ENCODE measurements at regions not wholly inside any gene's neighbourhood (a gene's known extent, or its start where the extent isn't known, plus 50 kb on each side); places are given as distances from the start of the nearest gene placed in this dataset.

- H3K27me3 Mint-ChIP-seq (ENCODE audit: insufficient read depth, low read depth, poor library complexity) = no peaks in the 10 kb centered on the region
- H3K4me3 Mint-ChIP-seq = no peak overlapping the region
- no peak overlapping the region for H3K27ac Mint-ChIP-seq
- no peak for DNase-seq (ENCODE audit: low spot score)
- H3K4me1 Mint-ChIP-seq = peaks cover 8% of the 10 kb centered on the region; the same call in 2 of the 3 replicates
- Histone ChIP-seq H3K4me2 (no peak overlapping the region), H3K4me1 (ENCODE audit: insufficient read depth) (peaks cover 11% of the 10 kb centered on the region; the same call in 1 of the 2 replicates), H3K27ac (ENCODE audit: low read depth) (no peak overlapping the region), H3K4me3 (no peak overlapping the region), H3K27me3 (ENCODE audit: insufficient read depth) (no peaks in the 10 kb centered on the region), H2AFZ (peak overlapping the region; percentile 66; the same call in 1 of the 2 replicates), H3K79me2 (replicated peaks; ENCODE audit: insufficient read depth) (no peaks in the 10 kb centered on the region), H3K36me3 (ENCODE audit: insufficient read depth) (no peaks in the 10 kb centered on the region), H3K9me2 (ENCODE audit: insufficient read depth) (no peaks in the 10 kb centered on the region), H4K20me1 (replicated peaks; ENCODE audit: insufficient read depth) (no peaks in the 10 kb centered on the region), H3F3A (replicated peaks; ENCODE audit: low read depth) (no peaks in the 10 kb centered on the region)
- no peak for ATAC-seq
- peaks cover 8% of the 10 kb centered on the region; the same call in 2 of the 3 replicates for H3K36me3 Mint-ChIP-seq (ENCODE audit: low read depth)
- TF ChIP-seq JUNB (IDR thresholded peaks at IDR 0.05; ENCODE audit: unreplicated experiment) = no peak
- TF ChIP-seq REST (IDR thresholded peaks at IDR 0.05; ENCODE audit: unreplicated experiment) = no peak
- TF ChIP-seq EZH2phosphoT487 (IDR thresholded peaks at IDR 0.05; ENCODE audit: unreplicated experiment) = no peak
- TF ChIP-seq, protein P1, sequence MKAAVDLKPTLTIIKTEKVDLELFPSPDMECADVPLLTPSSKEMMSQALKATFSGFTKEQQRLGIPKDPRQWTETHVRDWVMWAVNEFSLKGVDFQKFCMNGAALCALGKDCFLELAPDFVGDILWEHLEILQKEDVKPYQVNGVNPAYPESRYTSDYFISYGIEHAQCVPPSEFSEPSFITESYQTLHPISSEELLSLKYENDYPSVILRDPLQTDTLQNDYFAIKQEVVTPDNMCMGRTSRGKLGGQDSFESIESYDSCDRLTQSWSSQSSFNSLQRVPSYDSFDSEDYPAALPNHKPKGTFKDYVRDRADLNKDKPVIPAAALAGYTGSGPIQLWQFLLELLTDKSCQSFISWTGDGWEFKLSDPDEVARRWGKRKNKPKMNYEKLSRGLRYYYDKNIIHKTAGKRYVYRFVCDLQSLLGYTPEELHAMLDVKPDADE (IDR thresholded peaks at IDR 0.05) = no peak
- no peak for TF ChIP-seq POLR2AphosphoS5 (IDR thresholded peaks at IDR 0.05; ENCODE audit: low read depth)
- TF ChIP-seq CREB1 (CRISPR knock-in tag; IDR thresholded peaks at IDR 0.05; ENCODE audit: low read depth) = no peak
- TF ChIP-seq ZNF114 (CRISPR knock-in tag; IDR thresholded peaks at IDR 0.05) = no peak
- no peak for TF ChIP-seq NANOG (IDR thresholded peaks at IDR 0.05; ENCODE audit: borderline replicate concordance)
- TF ChIP-seq ZNF331 (CRISPR knock-in tag; IDR thresholded peaks at IDR 0.05; ENCODE audit: low read depth) = no peak
- TF ChIP-seq, protein P2, sequence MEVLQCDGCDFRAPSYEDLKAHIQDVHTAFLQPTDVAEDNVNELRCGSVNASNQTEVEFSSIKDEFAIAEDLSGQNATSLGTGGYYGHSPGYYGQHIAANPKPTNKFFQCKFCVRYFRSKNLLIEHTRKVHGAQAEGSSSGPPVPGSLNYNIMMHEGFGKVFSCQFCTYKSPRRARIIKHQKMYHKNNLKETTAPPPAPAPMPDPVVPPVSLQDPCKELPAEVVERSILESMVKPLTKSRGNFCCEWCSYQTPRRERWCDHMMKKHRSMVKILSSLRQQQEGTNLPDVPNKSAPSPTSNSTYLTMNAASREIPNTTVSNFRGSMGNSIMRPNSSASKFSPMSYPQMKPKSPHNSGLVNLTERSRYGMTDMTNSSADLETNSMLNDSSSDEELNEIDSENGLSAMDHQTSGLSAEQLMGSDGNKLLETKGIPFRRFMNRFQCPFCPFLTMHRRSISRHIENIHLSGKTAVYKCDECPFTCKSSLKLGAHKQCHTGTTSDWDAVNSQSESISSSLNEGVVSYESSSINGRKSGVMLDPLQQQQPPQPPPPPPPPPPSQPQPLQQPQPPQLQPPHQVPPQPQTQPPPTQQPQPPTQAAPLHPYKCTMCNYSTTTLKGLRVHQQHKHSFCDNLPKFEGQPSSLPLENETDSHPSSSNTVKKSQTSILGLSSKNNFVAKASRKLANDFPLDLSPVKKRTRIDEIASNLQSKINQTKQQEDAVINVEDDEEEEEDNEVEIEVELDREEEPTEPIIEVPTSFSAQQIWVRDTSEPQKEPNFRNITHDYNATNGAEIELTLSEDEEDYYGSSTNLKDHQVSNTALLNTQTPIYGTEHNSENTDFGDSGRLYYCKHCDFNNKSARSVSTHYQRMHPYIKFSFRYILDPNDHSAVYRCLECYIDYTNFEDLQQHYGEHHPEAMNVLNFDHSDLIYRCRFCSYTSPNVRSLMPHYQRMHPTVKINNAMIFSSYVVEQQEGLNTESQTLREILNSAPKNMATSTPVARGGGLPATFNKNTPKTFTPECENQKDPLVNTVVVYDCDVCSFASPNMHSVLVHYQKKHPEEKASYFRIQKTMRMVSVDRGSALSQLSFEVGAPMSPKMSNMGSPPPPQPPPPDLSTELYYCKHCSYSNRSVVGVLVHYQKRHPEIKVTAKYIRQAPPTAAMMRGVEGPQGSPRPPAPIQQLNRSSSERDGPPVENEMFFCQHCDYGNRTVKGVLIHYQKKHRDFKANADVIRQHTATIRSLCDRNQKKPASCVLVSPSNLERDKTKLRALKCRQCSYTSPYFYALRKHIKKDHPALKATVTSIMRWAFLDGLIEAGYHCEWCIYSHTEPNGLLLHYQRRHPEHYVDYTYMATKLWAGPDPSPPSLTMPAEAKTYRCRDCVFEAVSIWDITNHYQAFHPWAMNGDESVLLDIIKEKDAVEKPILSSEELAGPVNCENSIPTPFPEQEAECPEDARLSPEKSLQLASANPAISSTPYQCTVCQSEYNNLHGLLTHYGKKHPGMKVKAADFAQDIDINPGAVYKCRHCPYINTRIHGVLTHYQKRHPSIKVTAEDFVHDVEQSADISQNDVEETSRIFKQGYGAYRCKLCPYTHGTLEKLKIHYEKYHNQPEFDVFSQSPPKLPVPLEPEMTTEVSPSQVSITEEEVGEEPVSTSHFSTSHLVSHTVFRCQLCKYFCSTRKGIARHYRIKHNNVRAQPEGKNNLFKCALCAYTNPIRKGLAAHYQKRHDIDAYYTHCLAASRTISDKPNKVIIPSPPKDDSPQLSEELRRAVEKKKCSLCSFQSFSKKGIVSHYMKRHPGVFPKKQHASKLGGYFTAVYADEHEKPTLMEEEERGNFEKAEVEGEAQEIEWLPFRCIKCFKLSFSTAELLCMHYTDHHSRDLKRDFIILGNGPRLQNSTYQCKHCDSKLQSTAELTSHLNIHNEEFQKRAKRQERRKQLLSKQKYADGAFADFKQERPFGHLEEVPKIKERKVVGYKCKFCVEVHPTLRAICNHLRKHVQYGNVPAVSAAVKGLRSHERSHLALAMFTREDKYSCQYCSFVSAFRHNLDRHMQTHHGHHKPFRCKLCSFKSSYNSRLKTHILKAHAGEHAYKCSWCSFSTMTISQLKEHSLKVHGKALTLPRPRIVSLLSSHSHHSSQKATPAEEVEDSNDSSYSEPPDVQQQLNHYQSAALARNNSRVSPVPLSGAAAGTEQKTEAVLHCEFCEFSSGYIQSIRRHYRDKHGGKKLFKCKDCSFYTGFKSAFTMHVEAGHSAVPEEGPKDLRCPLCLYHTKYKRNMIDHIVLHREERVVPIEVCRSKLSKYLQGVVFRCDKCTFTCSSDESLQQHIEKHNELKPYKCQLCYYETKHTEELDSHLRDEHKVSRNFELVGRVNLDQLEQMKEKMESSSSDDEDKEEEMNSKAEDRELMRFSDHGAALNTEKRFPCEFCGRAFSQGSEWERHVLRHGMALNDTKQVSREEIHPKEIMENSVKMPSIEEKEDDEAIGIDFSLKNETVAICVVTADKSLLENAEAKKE (CRISPR knock-in tag; IDR thresholded peaks at IDR 0.05) = no peak
- TF ChIP-seq, protein P3, sequence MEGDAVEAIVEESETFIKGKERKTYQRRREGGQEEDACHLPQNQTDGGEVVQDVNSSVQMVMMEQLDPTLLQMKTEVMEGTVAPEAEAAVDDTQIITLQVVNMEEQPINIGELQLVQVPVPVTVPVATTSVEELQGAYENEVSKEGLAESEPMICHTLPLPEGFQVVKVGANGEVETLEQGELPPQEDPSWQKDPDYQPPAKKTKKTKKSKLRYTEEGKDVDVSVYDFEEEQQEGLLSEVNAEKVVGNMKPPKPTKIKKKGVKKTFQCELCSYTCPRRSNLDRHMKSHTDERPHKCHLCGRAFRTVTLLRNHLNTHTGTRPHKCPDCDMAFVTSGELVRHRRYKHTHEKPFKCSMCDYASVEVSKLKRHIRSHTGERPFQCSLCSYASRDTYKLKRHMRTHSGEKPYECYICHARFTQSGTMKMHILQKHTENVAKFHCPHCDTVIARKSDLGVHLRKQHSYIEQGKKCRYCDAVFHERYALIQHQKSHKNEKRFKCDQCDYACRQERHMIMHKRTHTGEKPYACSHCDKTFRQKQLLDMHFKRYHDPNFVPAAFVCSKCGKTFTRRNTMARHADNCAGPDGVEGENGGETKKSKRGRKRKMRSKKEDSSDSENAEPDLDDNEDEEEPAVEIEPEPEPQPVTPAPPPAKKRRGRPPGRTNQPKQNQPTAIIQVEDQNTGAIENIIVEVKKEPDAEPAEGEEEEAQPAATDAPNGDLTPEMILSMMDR (conservative IDR thresholded peaks at IDR 0.05; ENCODE audit: low read depth in 2 of 2) = no peak
- no peak for TF ChIP-seq STAT1 (IDR thresholded peaks at IDR 0.05; ENCODE audit: unreplicated experiment)
- no peak for TF ChIP-seq EZH2 (IDR thresholded peaks at IDR 0.05; ENCODE audit: low read depth, unreplicated experiment)
- peaks cover 5% of the 10 kb centered on the region; the same call in 2 of the 3 replicates for H3K9me3 Mint-ChIP-seq
Observed at GRCh38 chr16:9458816-9459215, 367.4 kb downstream of the HAPSTR1 start.
